Stimulated activated CD4-positive, alpha-beta T cell treated with anti-CD3 and anti-CD28 coated beads, Interleukin-12 subunit alpha, Interleukin-12 subunit beta, amount 100 ng/mL, for 48 hours (primary cell): ENCODE measurements at regions not wholly inside any gene's neighbourhood (a gene's known extent, or its start where the extent isn't known, plus 50 kb on each side); places are given as distances from the start of the nearest gene placed in this dataset.
"Not testable (repeated sequence)": the region's sequence is repeated elsewhere in the genome, so short reads cannot be mapped to it uniquely, and the experiment has no call there.

Experiments used
- DNase-seq, 3 donors: peaks; one replicate each; pipeline ENCODE4 v3.0.0-alpha.2; 2020; ENCODE audit warnings: low read depth in 2 of 3, low spot score in 1 of 3

DNA sequence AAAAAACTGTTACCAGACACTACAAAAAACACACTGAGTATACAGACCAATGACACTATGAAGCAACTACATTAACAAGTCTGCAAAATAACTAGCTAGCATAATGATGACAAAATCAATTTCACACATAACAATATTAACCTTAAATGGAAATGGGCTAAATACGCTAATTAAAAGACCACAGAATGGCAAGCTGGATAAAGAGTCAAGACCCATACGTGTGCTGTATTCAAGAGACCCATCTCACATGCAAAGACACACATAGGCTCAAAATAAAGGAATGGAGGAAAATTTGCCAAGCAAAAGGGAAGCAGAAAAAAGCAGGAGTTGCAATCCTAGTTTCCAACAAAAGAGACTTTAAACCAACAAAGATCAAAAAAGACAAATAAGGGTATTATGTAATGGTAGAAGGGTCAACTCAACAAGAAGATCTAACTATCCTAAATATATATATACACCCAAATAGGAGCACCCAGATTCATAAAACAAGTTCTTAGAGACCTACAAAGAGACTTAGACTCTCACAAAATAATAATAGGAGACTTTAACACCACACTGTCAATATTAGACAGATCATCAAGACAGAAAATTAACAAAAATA is 158.6 kb downstream of the ALDH8A1 start:
- not testable (repeated sequence) for DNase-seq

GRCh38 chr6:134787261-134787877 is 162.5 kb downstream of the ALDH8A1 start:
- no peak for DNase-seq

DNA sequence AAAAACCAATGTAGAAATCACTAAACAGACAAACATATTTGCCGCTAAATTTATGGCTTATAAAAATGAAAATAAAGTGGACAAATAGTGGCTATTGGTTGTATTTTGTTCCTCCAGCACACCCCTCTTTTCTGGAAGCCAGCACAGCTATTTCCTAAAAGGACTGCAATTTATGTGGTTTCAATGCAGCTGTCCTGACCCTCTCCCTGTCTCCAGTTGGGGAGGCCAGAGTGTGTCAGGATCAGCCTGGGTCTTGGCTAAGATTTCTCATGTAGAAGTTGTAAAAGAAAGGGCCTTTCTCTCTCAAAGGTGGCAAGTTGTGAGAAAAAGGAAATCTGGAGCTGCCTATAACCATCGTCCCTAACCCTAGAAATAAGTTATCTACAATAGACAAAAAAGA is 165.6 kb downstream of the ALDH8A1 start:
- DNase-seq: no peak

DNA sequence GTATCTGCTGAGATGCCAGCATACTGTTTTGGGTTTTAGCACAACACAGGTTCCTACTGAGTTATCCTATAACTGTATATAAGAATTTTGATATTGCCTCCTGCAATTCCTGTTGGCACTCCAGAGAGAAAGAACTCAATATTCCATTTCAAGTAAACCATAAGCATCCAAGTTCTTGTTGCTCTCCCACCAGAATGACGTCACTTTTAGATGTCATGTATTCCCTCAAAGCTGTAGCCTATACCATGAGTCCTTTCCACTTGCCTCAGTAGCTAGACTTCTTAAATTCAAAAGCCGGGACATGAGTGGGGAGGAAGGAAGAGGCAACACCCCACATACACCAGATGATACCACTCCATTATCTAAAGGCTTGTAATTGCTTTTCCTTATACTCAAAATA is 171.5 kb downstream of the ALDH8A1 start:
- DNase-seq: no peak

GRCh38 chr6:134774201-134774638 is 175.7 kb downstream of the ALDH8A1 start:
- no peak for DNase-seq

- no peak for DNase-seq
Observed at GRCh38 chr6:134772671-134773360, 177.1 kb downstream of the ALDH8A1 start.

DNA sequence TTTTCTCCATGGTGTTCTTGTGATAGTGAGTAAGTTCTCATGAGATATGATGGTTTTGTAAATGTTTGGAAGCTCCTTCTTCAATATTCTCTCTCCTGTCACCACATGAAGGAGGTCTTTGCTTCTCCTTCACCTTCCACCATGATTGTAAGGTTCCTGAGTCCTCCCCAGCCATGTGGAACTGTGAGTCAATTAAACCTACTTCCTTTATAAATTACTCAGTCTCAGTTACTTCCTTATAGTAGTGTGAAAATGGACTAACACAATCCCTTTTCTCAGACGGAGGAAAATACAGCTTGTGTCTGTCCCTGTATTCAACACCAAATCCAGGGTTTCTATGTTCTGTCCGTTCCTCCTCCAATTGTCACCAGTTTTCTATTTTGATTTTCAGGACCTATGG is 181.0 kb downstream of the ALDH8A1 start:
- DNase-seq: no peak

GRCh38 chr6:134766497-134766896 is 183.4 kb downstream of the ALDH8A1 start:
- no peak for DNase-seq

DNA sequence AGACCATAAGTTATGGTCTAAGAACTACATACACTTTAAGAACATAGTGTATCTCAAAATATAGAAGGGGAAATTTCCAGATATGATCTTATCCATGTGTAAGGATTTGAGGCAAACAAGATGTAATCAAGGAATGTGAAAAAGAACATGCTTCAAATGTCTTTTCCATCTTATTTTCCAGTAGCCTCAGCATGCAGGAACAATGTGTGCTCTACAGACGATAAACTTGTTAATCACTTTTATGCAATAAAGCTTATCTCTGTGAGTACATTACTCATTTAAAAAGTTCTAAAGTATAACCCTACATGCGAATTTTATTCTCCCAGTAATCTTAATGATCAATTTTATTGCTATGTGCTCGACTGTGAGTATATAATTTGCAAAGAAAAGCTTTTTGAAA is 185.2 kb downstream of the ALDH8A1 start:
- DNase-seq: no peak

DNA sequence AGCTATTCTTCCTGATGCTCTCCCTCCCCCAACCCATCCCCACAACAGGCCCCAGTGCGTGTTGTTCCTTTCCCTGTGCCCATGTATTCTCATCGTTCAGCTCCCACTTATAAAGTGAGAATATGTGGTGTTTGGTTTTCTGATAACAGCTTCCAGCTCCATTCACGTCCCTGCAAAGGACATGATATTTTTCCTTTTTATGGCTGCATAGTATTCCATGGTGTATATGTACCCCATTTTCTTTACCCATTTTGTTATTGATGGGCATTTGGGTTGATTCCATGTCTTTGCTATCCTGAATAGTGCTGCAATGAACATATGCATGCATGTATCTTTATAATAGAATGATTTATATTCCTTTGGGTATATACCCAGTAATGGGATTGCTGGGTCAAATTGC is 186.3 kb downstream of the ALDH8A1 start:
- not testable (repeated sequence) for DNase-seq

DNA sequence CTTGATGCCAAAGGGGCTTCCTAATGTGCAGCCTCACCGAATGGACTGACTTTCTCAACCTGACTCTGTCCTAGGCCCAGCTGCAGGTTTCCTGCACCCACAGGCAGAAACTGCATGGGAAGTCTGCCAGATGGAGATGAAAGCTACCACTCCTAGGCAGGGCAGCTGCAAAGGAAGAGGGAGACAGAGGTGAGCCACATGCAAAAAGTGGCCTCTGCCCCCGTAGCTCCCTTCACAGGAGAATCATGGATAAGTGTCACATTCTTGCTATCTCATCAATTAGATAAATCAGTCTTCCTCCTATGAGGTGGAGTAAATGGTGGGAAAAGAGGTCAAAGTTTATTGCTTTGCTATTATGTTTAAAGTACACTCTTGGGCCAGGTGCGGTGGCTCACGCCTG is 191.3 kb downstream of the ALDH8A1 start:
- no peak for DNase-seq

- DNase-seq: no peak
Observed at GRCh38 chr6:134757911-134758361, 192.0 kb downstream of the ALDH8A1 start.

GRCh38 chr6:134756374-134757025 is 193.4 kb downstream of the ALDH8A1 start:
- DNase-seq: no peak

DNA sequence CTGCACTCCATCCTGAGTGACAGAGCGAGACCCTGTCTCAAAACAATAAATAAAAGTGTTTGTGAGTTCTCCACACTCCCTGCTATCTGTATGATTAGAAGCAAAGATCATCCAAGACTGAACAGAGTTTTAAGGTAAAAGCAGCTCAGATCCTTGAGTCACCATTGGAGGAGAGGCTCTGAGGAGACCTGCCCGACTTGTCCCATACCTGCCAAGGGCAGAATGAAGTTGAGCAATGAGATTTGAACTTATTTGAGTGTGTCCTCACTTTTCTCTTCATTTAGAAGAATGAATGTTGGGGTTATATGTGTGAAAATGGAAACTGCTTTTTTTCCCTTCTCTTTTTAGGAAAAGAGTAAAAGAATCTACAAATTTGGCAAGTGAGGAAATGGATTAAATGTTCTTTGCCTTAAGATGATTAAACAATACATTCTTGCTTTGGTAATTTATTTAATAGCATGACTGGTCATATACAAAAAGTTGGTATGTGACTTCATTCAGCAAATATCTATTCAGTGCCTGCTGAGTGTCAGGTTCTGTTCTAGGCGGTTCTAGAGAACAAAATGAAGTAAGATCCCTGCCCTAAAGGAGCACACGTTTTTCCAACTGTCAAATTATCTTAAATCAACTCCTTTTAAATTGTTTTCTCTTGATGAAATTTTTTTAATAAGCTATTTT is 195.7 kb downstream of the ALDH8A1 start:
- DNase-seq: no peak

GRCh38 chr6:134753001-134753400 is 196.9 kb downstream of the ALDH8A1 start:
- no peak for DNase-seq

- DNase-seq: no peak
Observed at GRCh38 chr6:134752445-134752844, 197.5 kb downstream of the ALDH8A1 start.

DNA sequence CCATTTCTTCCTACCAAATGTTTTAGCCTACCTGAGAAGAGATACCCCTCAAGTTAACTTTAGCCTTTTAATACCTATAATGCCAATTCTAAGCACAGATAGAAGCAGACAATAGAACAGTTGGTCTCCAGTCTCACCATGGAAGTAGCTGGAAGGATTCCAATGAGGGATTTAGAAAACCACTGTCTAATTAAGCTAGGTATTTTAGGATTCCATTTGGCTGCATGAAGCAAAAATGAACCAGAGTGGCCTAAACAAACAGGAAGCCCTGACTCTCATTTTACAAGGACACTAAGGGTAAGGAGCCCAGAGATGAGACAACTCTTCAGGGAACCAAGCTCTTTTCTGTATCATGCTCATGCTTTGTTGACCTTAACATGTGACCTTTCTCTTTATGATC is 199.2 kb downstream of the ALDH8A1 start:
- DNase-seq: no peak

GRCh38 chr6:134748484-134748883 is 201.4 kb downstream of the ALDH8A1 start:
- no peak for DNase-seq

DNA sequence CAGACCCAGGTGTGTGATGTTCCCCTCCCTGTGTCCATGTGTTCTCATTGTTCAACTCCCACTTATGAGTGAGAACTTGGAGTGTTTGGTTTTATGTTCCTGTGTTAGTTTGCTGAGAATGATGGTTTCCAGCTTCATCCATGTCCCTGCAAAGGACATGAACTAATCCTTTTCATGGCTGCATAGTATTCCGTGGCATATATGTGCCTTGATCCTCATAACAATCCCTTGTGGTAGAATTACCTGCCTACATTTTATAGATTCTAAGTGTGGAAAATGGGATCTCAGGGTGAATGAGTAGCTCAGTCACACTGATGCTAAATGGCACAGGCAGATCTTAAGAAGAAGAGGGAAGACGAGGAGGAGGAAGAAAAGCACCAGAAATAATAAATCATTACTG is 202.7 kb downstream of the ALDH8A1 start:
- not testable (repeated sequence) for DNase-seq

DNA sequence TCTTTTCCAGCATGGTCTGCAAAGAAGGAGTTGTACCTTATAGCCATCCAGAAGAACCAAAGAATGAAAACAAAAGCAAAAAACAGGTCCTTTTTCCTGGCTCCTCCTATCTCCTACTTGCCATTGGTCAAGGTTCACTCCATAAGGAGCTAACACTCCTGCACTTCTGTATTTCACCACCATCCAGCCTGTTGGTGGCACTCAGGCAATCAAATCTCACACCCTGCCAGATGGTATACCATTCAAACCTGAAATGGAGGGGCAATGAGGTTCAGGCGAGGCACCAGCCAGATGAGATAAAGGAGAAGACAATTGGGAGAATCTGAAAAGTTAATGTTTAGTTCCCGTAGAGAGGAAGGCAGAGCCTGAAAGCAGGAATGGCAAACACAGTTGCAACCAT is 203.8 kb downstream of the ALDH8A1 start:
- DNase-seq: no peak

DNA sequence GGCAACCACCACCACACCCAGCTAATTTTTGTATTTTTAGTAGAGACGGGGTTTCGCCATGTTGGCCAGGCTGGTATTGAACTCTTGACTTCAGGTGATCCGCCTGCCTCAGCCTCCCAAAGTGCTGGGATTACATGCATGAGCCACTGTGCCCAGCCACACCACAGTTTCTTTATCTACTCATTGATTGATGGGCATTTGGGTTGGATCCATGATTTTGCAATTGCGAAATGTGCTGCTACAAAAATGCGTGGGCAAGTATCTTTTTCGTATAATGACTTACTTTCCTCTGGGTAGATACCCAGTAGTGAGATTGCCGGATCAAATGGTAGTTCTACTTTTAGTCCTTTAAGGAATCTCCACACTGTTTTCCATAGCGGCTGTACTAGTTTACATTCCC is 204.7 kb downstream of the ALDH8A1 start:
- not testable (repeated sequence) for DNase-seq
